Breast epithelium (tissue), 3 donors: ENCODE measurements at regions not wholly inside any gene's neighbourhood (a gene's known extent, or its start where the extent isn't known, plus 50 kb on each side); places are given as distances from the start of the nearest gene placed in this dataset.

ENCODE experiments used
- CTCF ChIP-seq, 3 donors: fragments of 450-650 bp; IDR thresholded peaks; one replicate each; pipeline ENCODE4 v1.5.1; 2016 to 2017; ENCODE audit warnings: antibody characterized with exemption in 3 of 3, mild to moderate bottlenecking in 3 of 3, moderate library complexity in 3 of 3
- POLR2A ChIP-seq: fragments of 450-650 bp; IDR thresholded peaks from one replicate; pipeline ENCODE4 v1.6.1; 2016; ENCODE audit warnings: antibody characterized with exemption, mild to moderate bottlenecking, moderate library complexity
- POLR2AphosphoS5 ChIP-seq, 3 donors: sonication (generic); formaldehyde crosslinking; IDR thresholded peaks; one replicate each; pipeline ENCODE4 v1.6.1; 2017; ENCODE audit warnings: antibody characterized with exemption in 3 of 3

- TF ChIP-seq CTCF (IDR thresholded peaks at IDR 0.05) (no peak), POLR2AphosphoS5 (IDR thresholded peaks at IDR 0.05) (no peak), POLR2A (no peak)
Measured at GRCh38 chr1:104358621-104359020, 608.9 kb downstream of the AMY1C start.
